ENCODE measurements at regions not wholly inside any gene's neighbourhood (a gene's known extent, or its start where the extent isn't known, plus 50 kb on each side); places are given as distances from the start of the nearest gene placed in this dataset.

GRCh38 chr6:51090343-51090742 is 271.7 kb downstream of the TFAP2B start:
- no peak for DNase-seq (ENCODE audit: low spot score)
- in situ Hi-C loops (cut with MboI; ENCODE audit: low sequenced_read_pairs, unreplicated experiment): no loop called here
- no peak for TF ChIP-seq CTCF (IDR thresholded peaks at IDR 0.05; ENCODE audit: borderline replicate concordance, control extremely low read depth, extremely low read depth, insufficient read depth, missing control alignments)

- in situ Hi-C loops (cut with MboI; ENCODE audit: low sequenced_read_pairs, unreplicated experiment): no loop called here
- no peak for TF ChIP-seq CTCF (IDR thresholded peaks at IDR 0.05; ENCODE audit: borderline replicate concordance, control extremely low read depth, extremely low read depth, insufficient read depth, missing control alignments)
- no peak for DNase-seq (ENCODE audit: low spot score)
Measured at GRCh38 chr6:51093871-51094270, 275.2 kb downstream of the TFAP2B start.

- no peak for TF ChIP-seq CTCF (IDR thresholded peaks at IDR 0.05; ENCODE audit: borderline replicate concordance, control extremely low read depth, extremely low read depth, insufficient read depth, missing control alignments)
- in situ Hi-C loops (cut with MboI; ENCODE audit: low sequenced_read_pairs, unreplicated experiment): no loop called here
- DNase-seq (ENCODE audit: low spot score): no peak
Measured at GRCh38 chr6:51094271-51094670, 275.6 kb downstream of the TFAP2B start.

- in situ Hi-C loops (cut with MboI; ENCODE audit: low sequenced_read_pairs, unreplicated experiment): no loop called here
- TF ChIP-seq CTCF (IDR thresholded peaks at IDR 0.05; ENCODE audit: borderline replicate concordance, control extremely low read depth, extremely low read depth, insufficient read depth, missing control alignments): no peak
Measured at GRCh38 chr6:51098246-51098645, 279.6 kb downstream of the TFAP2B start.

GRCh38 chr6:51098791-51099190 is 280.1 kb downstream of the TFAP2B start:
- in situ Hi-C loops (cut with MboI; ENCODE audit: low sequenced_read_pairs, unreplicated experiment): no loop called here
- no peak for DNase-seq (ENCODE audit: low spot score)
- TF ChIP-seq CTCF (IDR thresholded peaks at IDR 0.05; ENCODE audit: borderline replicate concordance, control extremely low read depth, extremely low read depth, insufficient read depth, missing control alignments): no peak

More at GRCh38 chr6:51098246-51098645, 279.6 kb downstream of the TFAP2B start:
- DNase-seq (ENCODE audit: low spot score): no peak

- no peak for DNase-seq (ENCODE audit: low spot score)
- TF ChIP-seq CTCF (IDR thresholded peaks at IDR 0.05; ENCODE audit: borderline replicate concordance, control extremely low read depth, extremely low read depth, insufficient read depth, missing control alignments): no peak
- in situ Hi-C loops (cut with MboI; ENCODE audit: low sequenced_read_pairs, unreplicated experiment): no loop called here
Measured at GRCh38 chr6:51099201-51099600, 280.5 kb downstream of the TFAP2B start.

- no peak for TF ChIP-seq CTCF (IDR thresholded peaks at IDR 0.05; ENCODE audit: borderline replicate concordance, control extremely low read depth, extremely low read depth, insufficient read depth, missing control alignments)
- in situ Hi-C loops (cut with MboI; ENCODE audit: low sequenced_read_pairs, unreplicated experiment): no loop called here
Measured at GRCh38 chr6:51105357-51105756, 286.7 kb downstream of the TFAP2B start.

More at GRCh38 chr6:51105357-51105756, 286.7 kb downstream of the TFAP2B start:
- no peak for DNase-seq (ENCODE audit: low spot score)

Data from GM13976 (cell line).